ENCODE measurements at regions not wholly inside any gene's neighbourhood (a gene's known extent, or its start where the extent isn't known, plus 50 kb on each side); places are given as distances from the start of the nearest gene placed in this dataset.
"Not testable (repeated sequence)": the region's sequence is repeated elsewhere in the genome, so short reads cannot be mapped to it uniquely, and the experiment has no call there.

- no peak for DNase-seq
These were observed 399.3 kb upstream of the MYT1L start for GRCh38 chr2:2730301-2730833.

- DNase-seq: no peak
These were observed 398.2 kb upstream of the MYT1L start for GRCh38 chr2:2729246-2729645.

- no peak for DNase-seq
These were observed 397.6 kb upstream of the MYT1L start for GRCh38 chr2:2728635-2729034.

DNA sequence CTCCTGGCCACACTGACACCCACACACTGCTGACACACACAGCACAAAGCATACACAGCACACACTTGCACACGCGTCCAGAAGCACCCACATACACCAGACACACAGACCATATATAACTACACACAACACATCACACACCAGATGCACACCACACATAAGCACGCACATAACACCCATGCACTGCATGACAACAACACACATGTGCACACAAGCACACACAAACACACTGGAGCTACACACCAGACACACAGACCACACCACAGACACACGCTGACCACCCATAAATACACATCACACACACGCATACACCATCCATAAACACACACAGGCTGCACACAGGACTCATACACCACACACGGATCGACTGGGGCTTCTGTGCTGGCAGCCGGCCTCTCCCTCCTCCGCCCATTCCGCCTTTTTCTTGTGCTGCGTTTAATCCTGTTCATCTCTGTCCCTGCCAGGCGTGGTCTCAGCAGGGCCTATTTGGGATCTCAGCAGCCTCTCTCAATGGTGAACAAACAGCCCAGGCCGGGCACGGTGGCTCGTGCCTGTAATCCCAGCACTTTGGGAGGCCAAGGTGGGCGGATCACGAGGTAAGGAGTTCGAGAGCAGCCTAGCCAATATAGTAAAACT, 396.9 kb upstream of the MYT1L start:
- DNase-seq: no peak

DNA sequence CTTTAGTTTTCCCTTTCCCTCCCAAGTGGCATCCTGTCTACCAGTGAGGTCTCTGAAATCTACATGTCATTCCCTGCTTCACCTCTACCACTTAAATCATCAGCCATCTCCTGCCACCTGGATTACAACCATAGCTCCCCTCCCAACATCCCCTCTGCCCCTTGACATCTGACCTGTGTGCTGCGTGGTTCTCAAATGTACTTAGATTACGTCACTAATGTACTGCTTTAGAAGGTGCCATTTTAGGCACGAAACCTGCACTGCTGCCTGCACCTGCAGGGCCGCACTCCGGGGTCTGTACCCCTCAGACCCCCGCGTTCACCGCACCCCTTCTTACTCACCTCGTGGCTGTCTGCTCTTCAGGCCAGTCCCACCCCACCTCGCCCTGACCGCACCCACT, 395.1 kb upstream of the MYT1L start:
- DNase-seq: no peak

DNA sequence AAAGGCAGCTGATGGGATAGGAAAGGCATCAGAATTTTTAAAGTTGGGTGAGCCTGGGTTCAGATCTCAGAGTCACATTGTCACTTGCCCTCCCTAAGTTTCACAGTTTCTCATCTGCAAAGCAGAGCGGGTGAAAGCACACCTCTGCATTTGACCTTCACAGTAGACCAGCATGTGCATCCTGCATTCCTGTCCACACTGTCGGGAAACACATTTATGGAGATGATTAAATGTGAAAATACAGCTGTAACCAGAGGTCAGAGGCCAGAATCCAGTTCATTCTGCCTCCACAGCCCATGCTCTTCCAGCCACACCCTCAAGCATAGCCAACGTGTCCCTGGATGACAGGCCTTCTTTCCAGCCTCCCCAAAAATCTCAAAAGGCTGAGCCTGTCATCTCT, 392.0 kb upstream of the MYT1L start:
- no peak for DNase-seq

- no peak for DNase-seq
These were observed 390.3 kb upstream of the MYT1L start for GRCh38 chr2:2721296-2721835.

GRCh38 chr2:2720806-2721205, 389.7 kb upstream of the MYT1L start:
- not testable (repeated sequence) for DNase-seq

DNA sequence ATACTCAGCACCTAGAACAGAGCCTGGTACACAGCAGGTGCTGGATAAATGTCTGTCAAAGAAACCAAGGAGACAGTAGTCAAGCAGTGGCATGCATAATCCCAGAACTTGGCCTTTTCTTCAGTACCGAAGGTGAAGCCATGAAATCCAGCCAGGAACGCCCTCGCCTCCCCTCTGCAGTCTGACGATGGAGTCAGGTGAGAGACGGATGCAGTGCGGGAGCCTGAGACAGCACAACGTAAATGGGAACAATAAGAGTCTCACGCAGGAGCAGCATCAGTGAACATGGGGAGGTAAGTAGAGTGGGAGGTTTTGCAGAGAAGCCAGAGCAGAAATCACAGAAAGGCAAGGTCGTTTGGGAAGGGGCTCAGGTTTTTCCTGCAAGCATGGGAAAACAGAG, 389.3 kb upstream of the MYT1L start:
- DNase-seq: no peak

GRCh38 chr2:2719781-2720180, 388.7 kb upstream of the MYT1L start:
- no peak for DNase-seq

GRCh38 chr2:2719015-2719414, 387.9 kb upstream of the MYT1L start:
- DNase-seq: peak; percentile 28

- DNase-seq: no peak
These were observed 386.3 kb upstream of the MYT1L start for GRCh38 chr2:2717406-2717805.

DNA sequence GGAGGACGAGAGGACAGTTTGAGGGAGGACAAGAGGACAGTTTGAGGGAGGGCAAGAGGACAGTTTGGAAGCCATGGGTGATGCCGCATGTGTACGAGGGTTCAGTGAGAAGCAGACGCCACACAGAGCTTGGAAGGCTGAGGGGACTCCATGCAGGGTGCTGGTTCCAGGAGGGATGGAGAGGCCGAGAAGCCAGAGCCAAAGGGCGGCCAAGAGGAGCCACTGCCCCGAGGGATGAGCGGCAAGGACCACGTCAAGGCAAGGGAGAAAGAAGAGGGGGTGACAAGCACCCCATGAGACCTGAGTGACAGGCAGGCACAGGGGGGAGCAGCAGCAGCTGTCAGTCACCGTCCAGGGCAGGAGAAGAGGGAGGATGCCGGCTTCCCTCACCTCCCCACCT, 385.7 kb upstream of the MYT1L start:
- DNase-seq: no peak

DNA sequence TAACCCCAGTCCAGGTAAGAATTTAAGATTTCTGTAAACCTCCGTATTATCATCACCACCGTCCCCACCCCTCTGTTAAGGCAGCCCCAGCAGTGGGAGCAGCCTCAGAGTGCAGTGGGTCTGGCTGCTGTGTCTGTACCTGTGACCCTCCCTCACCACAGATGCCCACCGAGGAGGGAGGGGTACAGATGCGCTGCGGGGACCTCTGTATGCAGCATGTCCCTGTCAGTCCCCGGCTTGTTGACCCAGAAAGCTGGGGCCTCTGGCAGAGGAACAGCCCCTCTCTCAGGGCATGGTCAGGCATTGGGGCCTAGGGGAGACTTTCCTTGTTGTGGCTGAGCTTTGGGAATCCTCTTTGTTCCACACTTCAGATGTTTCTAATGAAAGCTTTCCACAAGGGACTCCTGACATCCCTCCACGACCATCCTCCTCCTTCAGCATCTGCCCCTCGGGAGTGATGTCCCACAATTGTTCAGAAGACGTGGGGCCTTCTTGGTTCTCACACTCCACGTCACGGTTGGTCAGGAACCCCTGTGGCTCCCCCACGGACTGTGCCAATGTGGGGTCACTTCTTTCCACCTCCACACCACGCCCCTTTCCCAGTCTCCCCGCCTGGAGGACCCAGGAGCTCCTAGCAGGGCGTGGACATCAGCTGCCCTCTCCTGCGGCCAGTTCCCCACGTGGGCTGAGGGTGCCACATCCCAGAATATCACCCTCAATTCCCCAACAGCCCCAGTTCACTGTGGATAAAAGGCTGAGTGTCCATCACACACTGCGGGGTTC, 384.2 kb upstream of the MYT1L start:
- DNase-seq: no peak

GRCh38 chr2:2714408-2714807, 383.3 kb upstream of the MYT1L start:
- no peak for DNase-seq

GRCh38 chr2:2709431-2709770, 378.3 kb upstream of the MYT1L start:
- DNase-seq: no peak

- DNase-seq: peak; percentile 16
These were observed 377.7 kb upstream of the MYT1L start for GRCh38 chr2:2708575-2709430.

DNA sequence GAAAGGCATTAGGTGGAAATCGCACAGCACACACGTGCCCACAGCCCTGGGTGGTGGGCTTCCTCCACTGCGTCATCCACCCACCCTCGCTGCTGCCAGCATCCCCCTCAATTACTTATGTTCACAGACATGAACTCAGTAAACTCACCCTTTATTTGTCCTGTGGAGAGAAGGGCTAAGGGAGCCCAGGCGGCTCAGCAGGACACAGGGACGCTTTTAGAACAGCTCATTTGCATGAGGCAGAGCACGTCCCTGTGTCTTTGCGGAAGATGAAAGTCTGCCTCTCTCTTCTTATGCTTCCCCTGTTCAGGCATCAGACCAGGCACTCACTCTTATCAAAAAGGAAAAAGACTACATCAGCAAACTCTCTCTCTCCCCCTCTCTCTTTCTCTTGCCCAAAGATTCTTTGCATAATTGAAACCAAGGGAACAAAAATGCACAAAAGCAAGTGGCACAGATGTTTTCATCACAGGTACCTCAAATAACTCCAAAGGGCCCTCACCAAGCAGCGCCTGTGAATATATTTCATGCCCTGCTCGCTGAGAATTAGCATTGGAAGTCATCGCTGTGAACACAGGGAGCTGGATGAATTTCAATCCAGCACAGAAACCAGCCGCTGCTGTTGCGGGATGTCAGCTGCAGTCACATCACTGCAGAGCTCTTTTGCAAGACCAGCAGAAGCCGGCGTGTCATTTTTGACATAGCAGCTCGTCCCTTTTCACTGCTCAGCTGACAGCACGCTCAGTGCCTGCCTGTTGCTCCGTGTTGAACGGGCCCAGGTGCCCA, 376.3 kb upstream of the MYT1L start:
- DNase-seq: no peak

DNA sequence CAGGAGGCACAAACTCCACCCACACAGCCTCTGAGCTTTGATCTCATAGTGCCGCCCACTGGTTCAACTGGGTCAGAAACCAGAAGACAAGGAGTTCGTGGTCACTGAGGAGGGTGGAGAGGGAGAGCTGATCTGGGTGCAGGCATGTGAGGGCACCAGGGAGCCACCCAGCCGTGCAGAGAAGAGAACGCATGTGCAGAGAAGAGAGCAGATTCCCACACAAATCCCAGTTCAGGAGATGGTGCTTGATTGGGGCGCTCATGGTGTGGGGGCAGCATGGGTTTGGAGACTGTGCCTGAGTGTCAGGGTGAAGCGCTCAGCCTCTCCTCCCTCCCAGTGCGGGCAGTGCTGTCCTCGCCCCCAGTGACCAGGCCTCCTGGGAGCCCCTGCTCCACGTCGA, 375.2 kb upstream of the MYT1L start:
- DNase-seq: peak; percentile 47

- no peak for DNase-seq
These were observed 374.8 kb upstream of the MYT1L start for GRCh38 chr2:2705871-2706270.

- peak; percentile 91 for DNase-seq
These were observed 373.5 kb upstream of the MYT1L start for GRCh38 chr2:2704428-2705090.

All from hematopoietic multipotent progenitor cell treated with erythropoietin and hydrocortisone succinate and interleukin-3 and kit ligand, for 4 days (in vitro differentiated cells).